DMS79 treated with DMSO at 0.1 percent for 48 hours (cell line): ENCODE measurements at regions not wholly inside any gene's neighbourhood (a gene's known extent, or its start where the extent isn't known, plus 50 kb on each side); places are given as distances from the start of the nearest gene placed in this dataset.

Experiments
- DNase-seq: peaks from one replicate; lab custom pipeline; 2025; lab: John Stamatoyannopoulos, UW

DNA sequence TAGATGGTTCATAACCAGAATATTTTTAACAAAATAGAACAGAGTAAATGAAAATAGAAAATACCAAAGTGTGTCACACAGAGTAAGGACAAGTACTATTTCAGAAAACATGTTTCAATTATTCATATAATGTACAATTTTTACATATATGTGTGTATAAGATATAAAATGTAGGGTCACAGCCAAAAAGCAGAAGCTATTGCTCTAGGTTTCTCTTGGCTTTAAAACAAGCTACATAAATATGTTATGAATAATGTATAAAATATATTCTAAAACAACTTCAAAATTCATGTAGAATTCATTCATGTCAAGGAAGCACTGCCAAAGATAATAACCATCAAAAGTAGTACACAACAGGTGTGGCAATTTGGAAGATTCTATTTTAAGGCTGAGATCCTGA lies 218.2 kb downstream of the TTC32 start:
- DNase-seq = no peak

DNA sequence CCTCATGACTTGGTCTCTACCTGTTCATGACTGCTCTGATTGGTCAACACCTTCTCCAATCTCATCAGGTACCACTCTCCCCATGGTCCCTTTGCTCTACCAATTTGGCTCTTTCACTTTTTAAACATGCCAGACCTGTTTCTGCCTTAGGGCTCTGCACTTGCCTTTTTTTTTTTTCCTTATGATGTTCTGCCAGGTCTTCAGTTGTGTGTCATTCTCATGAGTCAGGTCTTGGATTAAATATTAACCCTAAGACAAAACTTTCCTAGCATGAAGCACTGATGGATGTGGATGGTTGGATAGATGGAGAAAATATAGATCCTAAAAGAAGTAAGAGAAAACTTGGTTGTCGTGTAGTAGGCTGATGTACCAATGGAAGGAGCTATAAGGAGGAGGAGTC lies 219.3 kb downstream of the TTC32 start:
- no peak for DNase-seq

DNA sequence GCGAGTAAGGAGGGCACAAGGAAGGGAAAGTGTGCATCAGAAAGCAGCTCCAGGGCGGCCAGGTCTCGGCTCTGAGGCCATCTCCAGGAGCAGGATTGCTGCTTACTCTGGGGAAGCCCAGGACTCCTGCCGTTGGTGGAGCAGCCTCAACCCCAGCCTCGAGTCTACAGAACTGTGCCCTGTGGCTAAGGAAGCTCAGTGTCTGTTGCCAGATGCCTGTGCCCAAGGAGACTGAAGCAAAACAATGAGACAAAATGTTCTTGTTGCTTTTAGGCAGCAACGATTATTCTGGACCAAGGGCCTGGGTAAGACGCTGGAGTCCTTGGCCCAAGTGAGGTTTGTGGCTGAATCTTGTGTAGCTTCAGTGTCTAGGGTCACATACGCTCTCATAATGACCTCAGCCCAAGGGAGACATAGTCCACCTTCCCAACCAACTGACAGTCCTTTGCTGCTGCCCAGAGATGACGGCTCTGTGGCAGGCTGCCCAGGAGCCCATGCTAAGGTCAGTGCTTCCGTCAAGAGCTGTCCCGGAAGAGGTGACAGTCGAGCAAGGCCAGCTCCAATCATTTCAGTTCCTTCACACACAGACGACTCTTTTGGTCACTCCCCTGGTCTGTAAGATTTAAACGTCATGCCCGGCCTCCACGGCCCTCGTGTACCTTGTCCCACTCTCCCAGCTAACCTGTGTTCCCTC lies 223.8 kb downstream of the TTC32 start:
- DNase-seq = no peak

DNA sequence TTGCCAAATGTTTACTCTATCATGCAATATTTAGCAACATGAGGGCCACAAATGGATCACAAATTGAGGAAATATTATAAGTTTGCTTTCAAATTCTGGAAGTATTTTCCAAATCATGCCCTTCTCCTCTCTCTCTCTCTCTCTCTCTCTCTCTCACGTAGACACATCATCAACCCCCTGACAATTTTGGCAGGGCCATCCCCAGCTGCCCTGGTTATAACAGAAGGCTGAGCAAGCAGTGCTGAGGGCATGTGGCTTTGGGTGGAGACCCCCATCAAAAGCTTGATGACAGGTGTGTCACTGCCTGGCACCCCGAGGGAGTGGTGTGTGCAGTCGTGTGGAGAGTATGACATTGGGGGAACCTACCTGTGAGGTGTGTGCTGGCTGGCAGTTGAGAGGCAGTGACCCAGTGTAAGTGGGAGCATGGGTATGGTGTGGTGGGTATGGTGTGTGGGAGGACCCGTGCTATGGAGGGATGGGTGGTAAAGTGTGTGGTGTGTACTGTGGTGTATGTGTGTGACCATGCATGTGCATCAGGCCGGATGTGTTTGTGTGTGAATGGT lies 224.5 kb downstream of the TTC32 start:
- no peak for DNase-seq

DNA sequence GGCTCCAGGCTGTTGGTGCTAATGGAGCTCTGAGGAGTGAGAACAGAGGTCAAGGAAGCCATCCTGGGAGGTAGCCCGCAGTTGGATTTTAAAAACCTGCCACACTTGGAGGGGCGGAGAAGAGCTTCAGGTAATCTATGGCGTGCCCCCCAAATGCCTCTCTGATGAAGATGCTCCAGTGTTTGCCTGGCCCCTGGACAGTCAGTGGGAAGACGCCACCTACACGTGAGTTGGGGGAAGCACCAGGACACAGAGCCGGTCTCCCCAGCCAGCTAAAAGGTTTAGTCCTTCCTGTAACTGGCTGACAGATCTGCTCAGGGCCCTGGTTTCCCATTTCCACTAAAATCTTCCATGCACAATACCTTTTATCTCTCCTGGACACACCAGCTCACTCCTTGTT lies 225.0 kb downstream of the TTC32 start:
- DNase-seq = no peak

DNA sequence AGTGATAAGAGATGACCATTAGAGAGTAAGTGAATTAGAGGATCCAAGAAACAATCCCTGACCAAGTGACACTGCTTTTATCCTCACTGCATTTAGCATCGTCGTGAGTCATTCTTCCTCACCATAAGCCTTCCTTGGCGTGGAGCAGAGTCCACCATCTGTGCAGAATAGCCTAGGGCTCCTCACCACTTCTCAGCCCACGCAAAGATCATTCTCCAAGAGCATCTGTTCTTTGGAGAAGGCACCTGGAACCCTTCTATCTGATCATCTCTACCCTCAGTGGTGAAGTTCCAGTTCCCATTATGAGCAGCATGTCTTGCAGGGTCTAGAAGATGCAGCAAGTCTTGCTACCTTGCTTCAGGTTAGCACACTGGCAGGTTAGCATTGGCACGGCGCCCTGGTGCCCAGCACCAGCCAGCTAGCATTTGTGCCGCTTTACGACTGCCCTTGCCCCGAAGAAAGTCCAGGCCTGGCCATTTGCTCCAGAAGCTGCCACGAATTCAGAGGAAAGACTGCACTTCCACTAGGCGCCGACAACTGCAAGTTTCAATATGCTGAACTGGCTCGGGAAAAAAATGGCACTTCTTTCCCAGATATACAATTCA lies 225.8 kb downstream of the TTC32 start:
- DNase-seq = no peak

DNA sequence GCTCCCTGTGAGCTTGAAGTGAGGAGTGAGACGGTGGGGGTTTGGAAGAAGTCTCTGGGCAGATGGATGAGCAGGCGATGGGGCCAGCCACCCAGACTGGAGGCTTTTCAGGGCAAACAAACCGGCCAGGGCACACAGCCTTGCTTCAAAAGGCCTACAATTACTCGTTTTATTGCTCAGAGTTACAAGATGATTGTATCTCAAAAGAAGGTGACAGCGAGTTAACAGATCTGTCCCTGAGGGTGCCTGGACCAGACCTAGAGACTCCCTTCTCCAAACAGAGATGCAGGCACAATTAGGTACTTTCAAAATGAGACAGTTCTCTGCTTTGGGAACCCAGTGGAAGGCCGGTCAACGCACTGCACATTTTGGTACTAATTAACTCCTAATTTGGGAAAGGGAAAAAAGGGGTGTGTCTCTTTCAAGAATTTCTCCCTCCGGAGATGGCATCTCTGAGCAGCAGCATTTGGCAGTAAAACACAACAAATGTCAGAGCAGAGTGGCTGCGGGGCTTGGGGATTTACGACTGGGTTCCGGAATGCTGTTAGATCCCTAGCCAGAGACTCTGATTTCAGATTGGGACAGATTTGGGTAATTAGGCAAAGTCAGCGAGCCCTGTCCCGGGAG lies 226.7 kb downstream of the TTC32 start:
- no peak for DNase-seq

DNA sequence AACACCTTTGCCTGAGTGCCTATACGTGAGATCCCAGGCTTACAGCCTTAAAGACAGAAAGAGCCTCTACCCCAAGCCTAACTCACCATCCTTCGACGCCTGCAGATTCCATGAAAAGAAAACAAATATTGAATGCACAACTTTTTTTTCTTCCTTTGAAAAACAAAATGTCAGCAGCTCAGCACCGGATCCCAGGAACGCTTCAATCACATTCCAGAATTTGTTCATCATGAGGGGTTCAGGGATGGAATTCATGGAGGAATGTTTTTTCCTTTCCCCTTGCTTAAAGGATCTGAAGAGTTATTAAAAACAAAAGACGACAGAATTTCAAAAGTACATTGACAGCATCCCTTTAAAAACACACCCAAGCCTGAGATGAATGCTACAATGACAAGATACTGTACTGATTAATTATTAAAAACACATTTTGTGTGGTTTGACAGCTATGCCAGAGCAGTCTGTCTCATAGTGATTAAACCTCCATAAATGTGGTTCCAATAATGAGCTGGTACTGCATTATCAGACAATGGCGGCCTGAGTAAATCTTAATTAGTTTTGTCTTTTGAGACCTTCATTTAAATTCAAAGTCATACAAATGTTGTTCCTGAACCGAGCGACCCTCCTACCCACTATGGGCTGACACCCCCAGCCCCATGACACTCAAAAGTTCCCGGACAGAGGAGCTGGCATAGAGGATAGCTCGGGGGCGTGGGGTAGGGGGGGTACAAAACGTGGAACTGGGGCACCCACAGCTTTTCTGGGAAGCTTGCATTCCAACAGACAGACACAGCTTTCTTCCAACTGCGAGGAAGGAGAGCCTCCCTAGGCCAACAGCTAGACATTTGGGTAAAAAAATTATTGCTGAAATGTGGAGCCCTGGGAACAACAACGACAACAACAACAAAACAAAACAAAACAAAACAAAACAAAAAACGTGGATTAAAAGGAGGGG lies 227.5 kb downstream of the TTC32 start:
- DNase-seq = no peak

DNA sequence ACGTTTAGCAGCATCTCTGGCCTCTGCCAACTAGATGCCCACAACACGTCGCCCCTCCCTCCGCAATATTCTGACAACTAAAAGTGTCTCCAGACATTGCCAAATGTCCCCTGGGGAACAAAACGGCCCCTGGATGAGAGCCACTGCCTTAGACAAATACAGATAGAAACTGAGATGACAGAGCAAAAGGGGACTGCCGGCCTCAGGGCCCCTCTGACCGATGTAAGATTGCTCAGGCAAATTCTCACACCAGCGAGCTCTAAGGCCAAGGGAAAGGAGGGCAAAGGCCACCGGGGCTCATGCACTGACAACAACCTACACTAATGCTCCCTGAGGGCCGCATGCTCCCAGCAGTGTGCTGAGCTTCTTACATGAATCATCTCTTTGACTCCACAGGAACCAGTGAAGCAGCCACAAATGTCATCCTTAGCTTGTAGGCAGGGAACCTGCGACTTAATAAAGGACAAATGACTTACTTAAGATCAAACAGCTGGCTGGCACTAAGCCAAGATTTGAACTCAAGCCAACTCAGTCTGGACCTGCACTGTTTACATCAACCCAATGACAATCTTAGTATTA lies 228.5 kb downstream of the TTC32 start:
- no peak for DNase-seq

DNA sequence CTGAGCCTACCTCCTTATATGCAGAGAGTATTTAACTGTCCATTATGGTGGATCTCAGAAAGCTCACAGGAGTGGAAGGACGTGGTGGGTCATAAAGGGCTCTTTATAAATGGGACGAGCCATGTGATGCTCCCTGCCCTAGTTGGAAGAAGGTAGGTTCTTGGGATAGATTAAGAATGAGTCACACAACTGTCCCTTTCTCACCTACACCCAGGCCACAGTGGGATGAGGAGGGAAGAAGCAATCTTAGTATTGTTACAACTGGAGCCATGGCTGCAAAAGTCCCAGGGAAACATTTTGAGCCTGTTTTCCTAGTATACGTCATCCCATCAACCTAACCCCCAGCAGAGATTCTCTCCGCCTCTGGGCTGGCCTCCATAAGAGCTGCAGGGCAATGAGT lies 229.9 kb downstream of the TTC32 start:
- DNase-seq = no peak

DNA sequence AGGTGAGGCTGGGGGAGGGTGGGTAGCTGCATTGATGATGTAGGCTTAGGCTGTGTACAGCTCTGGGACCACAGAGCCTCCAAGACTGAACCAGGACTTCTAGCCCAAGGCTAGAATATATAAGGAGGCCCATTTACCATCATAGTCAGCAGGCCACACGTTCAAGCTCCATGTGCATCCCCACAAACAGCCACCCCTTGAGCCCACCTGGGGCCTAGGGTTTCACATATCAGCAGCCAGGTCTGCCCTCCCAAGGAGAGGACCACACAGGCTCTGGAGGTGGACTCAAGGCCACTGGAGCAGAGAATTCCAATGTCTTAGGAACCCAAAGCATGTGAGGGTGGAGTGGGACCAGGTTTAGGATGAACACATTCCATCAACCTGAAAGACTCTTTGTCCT lies 230.5 kb downstream of the TTC32 start:
- DNase-seq = no peak

DNA sequence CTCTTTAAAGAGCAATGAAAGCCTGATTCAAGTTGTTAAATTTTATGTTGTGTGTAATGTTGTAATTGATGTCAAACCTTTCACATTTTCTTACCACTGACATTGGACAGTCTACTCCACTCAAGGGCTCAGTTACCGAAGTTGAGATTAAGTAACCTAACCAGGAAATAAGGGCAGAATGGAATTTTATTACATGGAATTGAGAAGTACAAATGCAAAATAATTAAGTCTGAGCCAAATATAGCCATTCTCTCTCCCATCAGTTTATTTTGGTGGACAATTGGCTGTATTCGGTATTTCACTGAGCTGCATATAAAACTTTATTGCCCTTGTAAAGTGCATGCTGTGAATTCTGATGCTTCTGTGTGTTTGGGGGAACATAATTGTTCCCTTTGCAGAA lies 231.5 kb downstream of the TTC32 start:
- peak; percentile 6 for DNase-seq

DNA sequence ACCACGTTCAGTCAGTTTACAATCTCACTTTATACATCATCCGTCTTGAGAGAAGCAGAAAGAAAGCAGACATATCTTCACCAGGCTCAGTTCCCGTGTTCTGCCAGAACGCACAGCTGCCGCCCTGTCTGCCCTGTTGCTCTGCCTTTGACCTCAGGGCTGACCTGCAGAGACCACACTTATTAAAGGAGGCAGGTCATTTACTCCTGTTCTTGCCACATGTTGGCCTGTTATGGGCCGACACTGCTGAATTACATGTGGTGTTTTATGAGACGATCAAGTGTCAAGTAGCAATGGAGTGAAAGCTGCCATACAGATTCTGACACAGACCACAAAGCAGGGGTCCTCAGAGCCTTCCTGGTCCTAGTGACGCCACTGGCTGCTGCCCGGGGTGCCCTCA lies 232.2 kb downstream of the TTC32 start:
- no peak for DNase-seq

DNA sequence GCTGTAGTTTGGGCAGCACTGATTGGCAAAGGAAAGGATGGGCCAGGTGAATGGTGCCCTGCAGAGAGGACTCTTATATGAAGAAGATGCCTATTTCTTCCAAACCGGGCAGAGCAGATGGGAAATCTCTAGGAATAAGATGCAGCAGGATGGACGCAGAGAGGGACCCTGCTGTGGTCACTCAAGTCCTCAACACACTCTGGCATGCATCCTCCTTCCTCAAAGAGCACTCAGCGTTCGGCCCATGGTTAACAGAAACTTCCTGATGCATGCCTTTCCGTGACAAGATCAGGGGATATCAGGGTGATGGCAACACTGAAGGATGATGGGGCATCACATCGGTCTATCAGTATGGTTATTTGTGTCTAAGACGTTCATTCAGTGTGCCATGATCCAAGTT lies 232.7 kb downstream of the TTC32 start:
- DNase-seq = no peak

DNA sequence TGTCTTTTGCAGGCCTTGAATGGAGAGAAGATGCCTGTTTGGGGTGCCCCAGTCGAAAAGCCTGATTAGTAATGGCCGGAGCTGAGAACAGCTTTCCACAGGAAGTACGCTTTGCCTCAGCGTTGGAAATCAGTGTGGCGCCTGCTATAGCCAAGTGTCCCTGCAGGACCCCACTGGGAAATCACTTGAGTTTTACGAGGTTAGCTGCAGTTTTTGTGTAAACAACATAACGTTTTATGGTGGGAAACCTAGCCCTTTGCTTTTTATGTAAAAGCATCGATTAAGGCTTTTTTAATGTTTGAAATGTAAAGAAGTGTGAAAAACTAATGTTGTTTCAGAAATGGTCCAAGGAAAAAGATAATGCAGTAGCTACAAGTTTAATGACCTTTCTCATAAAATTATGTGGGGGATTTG lies 234.2 kb downstream of the TTC32 start:
- peak; percentile 22 for DNase-seq

DNA sequence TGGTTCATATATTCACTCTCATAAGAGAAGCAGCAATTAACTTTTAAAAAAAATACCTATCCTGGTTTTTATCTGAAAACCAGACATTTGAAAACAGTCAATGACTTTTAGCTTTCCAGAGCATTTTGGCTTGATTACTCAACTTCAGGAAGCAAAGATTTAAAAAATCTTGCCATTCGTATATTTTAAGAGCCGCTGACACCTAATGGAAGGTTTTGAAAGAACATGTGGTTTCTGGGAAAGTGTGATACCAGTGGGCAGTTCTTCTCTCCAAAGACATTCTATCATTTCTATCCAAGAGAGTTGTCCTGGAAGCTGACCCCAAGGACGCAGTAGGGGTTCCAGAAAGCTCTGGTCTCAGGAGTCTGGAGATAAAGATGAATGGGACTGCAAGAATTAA lies 234.7 kb downstream of the TTC32 start:
- no peak for DNase-seq

DNA sequence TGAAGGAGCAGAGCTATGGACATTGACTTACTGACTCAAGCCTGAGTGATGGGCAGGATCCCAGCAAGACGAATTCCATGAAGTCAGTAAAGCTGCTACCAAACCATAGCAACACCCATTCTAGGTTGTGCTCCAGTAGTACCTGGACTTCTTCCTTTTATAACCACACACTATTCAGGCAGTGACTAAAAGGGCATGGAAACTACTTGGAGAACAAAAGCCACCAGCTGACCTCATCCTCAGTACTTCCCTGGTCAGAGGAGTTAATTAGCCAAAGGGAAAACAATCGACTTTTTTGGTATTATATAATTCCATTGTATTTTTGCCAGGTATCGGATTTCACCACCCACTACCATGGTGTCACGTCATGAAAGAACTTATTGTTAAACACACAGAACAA lies 237.1 kb downstream of the TTC32 start:
- DNase-seq = no peak

DNA sequence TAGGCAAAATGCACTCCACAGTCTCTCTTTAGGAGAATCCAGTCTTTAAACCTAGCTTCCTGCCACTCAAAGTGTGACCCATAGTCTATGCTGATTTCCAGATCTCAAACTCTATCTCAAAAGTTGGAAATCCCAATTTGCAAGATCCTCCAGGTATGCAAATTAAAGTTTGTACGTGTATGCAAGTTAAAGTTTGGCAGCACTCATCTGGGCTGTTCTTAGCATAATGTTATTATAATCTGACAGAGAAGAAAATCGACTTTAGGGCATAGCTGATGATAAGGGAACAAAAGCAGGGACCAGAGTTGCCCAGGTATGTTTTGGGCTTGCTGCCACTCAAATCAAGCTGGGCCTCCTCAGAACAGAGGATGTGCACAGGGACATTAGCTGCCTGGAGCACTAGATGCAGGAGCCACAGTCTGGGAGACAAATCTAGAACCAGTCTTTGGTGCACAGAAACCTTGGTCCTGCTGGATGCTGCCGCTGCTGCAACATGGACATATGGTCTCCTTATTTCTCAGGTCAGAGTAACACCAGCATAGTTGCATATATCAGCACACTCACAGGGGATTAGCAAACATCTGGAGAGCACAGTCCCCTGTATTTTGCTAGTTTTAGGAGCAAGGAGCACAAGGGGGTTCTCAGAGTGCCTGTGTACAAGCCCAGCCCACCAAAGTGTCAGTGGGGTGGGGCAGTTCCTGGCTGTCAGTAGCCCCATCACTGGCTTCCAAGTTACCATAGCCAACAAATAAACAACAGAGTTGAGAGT lies 242.6 kb downstream of the TTC32 start:
- no peak for DNase-seq

DNA sequence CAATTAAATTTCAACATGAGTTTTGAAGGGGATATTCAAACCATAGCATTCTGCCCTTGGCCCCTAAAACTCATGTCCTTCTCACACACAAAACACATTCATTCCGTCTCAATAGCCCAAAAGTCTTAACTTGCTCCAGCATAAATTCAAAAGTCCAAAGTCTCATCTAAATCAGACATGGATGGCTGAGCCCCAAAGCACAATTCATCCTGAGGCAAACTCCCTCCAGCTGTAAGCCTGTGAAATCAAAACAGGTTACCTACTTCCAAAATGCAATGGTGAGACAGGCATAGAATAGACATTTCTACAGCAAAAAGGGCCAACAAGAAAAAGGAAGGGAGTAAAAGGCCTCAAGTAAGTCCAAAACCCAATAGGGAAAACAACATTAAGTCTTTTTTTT lies 245.8 kb downstream of the TTC32 start:
- DNase-seq = no peak

DNA sequence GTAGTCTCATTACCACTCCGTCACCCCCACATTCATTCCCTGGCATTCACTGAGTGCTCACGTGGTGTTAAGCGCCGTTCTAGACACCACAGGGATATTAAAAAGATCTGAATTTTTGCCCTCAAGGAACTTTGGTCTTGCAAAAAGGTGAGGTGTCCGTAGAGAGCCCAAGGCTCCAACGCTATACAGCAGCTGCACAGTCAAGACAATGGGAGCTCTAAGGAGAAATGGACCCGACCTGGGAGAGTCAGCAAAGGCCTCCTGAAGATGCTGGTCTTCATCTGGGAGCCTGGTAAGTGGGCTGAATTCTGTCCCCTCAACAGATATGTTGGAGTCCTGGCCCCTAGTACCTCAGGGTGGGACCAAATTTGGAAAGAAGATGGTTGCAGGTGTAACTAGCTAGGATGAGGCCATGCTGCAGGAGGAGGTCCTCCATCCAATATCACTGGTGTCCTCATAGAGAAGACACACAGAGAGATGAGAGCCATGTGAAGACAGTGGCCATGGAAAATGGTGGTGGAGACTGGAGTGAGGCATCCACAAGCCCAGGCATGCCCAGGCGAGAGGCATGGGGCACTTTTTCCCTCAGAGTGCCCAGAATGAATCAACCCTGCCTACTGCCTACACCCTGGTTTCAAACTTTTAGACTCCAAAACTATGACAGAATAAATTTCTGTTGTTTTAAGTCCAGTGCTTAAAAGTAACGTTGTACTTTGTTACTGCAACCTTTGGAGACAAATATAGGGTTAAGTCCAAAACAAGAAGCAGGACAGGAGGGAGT lies 247.3 kb downstream of the TTC32 start:
- DNase-seq = no peak
